ENCODE measurements at regions not wholly inside any gene's neighbourhood (a gene's known extent, or its start where the extent isn't known, plus 50 kb on each side); places are given as distances from the start of the nearest gene placed in this dataset.

DNA sequence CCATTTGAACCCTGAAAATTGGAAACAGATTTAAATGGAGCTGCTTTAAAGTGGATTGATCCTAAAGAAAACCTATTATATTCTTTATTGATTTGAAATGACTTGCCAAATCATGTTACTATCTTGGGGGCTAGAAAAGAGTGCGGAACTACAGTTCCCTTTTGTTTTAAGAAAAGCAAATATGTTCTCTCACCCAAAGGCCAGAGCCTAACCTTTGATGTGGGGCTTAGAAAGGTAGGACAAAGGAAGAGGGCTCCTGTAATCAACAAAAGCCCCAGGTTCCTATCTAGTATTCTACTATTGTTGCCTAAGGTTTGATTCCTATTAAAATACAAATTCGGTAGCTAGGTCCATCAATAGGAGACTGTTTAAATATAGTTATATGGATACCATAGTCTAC lies 100.8 kb upstream of the BEND6 start:
- TF ChIP-seq EZH2 (IDR thresholded peaks at IDR 0.05; ENCODE audit: insufficient read depth, low read length) = no peak
- TF ChIP-seq, protein P1, sequence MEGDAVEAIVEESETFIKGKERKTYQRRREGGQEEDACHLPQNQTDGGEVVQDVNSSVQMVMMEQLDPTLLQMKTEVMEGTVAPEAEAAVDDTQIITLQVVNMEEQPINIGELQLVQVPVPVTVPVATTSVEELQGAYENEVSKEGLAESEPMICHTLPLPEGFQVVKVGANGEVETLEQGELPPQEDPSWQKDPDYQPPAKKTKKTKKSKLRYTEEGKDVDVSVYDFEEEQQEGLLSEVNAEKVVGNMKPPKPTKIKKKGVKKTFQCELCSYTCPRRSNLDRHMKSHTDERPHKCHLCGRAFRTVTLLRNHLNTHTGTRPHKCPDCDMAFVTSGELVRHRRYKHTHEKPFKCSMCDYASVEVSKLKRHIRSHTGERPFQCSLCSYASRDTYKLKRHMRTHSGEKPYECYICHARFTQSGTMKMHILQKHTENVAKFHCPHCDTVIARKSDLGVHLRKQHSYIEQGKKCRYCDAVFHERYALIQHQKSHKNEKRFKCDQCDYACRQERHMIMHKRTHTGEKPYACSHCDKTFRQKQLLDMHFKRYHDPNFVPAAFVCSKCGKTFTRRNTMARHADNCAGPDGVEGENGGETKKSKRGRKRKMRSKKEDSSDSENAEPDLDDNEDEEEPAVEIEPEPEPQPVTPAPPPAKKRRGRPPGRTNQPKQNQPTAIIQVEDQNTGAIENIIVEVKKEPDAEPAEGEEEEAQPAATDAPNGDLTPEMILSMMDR (IDR thresholded peaks at IDR 0.05; ENCODE audit: insufficient read depth, low read depth, low read length) = no peak

Measured in astrocyte (in vitro differentiated cells and primary cell).